NK-92 treated with Interleukin-12 subunit alpha and Interleukin-12 subunit beta, amount 100 ng/mL, for 24 hours (cell line): ENCODE measurements at regions not wholly inside any gene's neighbourhood (a gene's known extent, or its start where the extent isn't known, plus 50 kb on each side); places are given as distances from the start of the nearest gene placed in this dataset.

Source experiments
- DNase-seq: peaks from one replicate; lab custom pipeline; 2025; lab: John Stamatoyannopoulos, UW

GRCh38 chrX:13102636-13103035, 58.2 kb upstream of the FAM9C start:
- no peak for DNase-seq

- no peak for DNase-seq
Measured at GRCh38 chrX:13101441-13102139, 57.2 kb upstream of the FAM9C start.

DNA sequence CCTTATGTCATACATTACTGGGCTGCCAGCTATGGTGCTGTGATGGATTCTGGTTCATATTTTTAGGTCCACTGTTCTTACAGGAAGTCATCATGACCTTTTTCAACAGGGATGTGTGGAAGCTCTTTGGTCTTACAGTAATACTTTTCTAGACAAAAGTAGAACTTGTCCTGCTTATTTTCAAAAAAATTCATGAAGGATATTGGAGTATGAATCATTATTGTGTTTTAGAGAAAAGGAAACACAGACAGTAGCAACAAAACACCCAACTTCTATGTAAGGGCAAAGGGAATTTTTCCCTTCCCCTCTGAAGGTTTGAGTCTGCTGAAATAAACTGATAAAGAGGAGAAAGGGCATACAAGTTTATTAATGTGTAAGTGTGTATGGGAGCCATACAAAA, 54.7 kb upstream of the FAM9C start:
- DNase-seq, result no peak

GRCh38 chrX:13096728-13097127, 52.3 kb upstream of the FAM9C start:
- no peak for DNase-seq

GRCh38 chrX:13094828-13095341, 50.5 kb upstream of the FAM9C start:
- no peak for DNase-seq

GRCh38 chrX:13094374-13094773, 50.0 kb upstream of the FAM9C start:
- no peak for DNase-seq
